K562 (cell line): ENCODE measurements at regions not wholly inside any gene's neighbourhood (a gene's known extent, or its start where the extent isn't known, plus 50 kb on each side); places are given as distances from the start of the nearest gene placed in this dataset.

Source experiments
- ATAC-seq: fragments of 200-7000 bp; cut with Tn5 transposase; 3 replicates; pipeline ENCODE4 v1.9.1; 2020; ENCODE audit warnings: moderate library complexity
- BruUV-seq: library from RNA; stranded (reverse); fragments of 400-500 nt; replicated peaks from 2 replicates; lab custom pipeline; 2021; lab: Mats Ljungman, UMichigan
- CTCF ChIA-PET: fragments of 300-600 bp; formaldehyde crosslinking; extraction: SDS; loops from one replicate; lab custom pipeline; 2021; ENCODE audit warnings: low intra/inter-chr PET ratio; lab: Yijun Ruan, JAX
- POLR2A ChIA-PET: fragments of 300-600, 350-650 bp; sonication (Branson Sonifier 250); formaldehyde crosslinking; extraction: SDS; loops from one replicate; lab custom pipeline; 2021; ENCODE audit warnings: antibody characterized with exemption, inconsistent platforms; lab: Yijun Ruan, JAX
- DNase-seq, 4 experiments: peaks; one replicate each; pipeline versions ENCODE4 v3.0.0 to v3.0.0-alpha.2; 2011 to 2018; ENCODE audit warnings: low spot score in 3 of 4, mixed read lengths in 3 of 4; ENCODE audit errors: extremely low read depth in 1 of 4
- FAIRE-seq: peaks from 2 replicates; lab custom pipeline; 2011; peaks lifted over from hg19 to GRCh38; lab: Jason Lieb, UNC
- H2AFZ ChIP-seq: 2 replicates; pipeline ENCODE4 v1.6.0; 2011; ENCODE audit warnings: low read depth, low read length, control low read depth, inconsistent platforms
- H3K27ac ChIP-seq: fragments of 200-600 bp; 3 replicates; pipeline ENCODE4 v1.8.0; 2011; ENCODE audit warnings: low read depth, mild to moderate bottlenecking, control low read depth, inconsistent platforms, low read length, moderate library complexity, mixed read lengths; ENCODE audit errors: extremely low read depth
- H3K27me3 ChIP-seq, 2 experiments: fragments of 300-600 bp in 1 of 2; 2 replicates in 1 of 2; 3 replicates in 1 of 2; pipeline versions ENCODE4 v1.6.0 to v1.8.0; 2011; ENCODE audit warnings: inconsistent platforms in 2 of 2, low read length in 2 of 2, mild to moderate bottlenecking in 1 of 2, mixed read lengths in 1 of 2, moderate library complexity in 1 of 2; ENCODE audit not compliant: control insufficient read depth in 2 of 2, insufficient read depth in 2 of 2
- H3K36me3 ChIP-seq: fragments of 300-600 bp; 3 replicates; pipeline ENCODE4 v1.8.0; 2011; ENCODE audit warnings: mild to moderate bottlenecking, low read length, inconsistent platforms; ENCODE audit not compliant: control insufficient read depth, insufficient read depth
- H3K4me1 ChIP-seq, 2 experiments: fragments of 200-600 bp in 1 of 2; replicated peaks in 1 of 2; 2 replicates in 1 of 2; 3 replicates in 1 of 2; pipeline versions ENCODE4 v1.5.1 to v1.8.0; 2011; ENCODE audit warnings: inconsistent platforms in 2 of 2, low read length in 2 of 2, mild to moderate bottlenecking in 1 of 2, mixed read lengths in 1 of 2, moderate library complexity in 1 of 2; ENCODE audit not compliant: control insufficient read depth in 2 of 2, insufficient read depth in 2 of 2
- H3K4me2 ChIP-seq: 2 replicates; pipeline ENCODE4 v1.6.1; 2011; ENCODE audit warnings: low read length, control low read depth, inconsistent platforms, mixed read lengths; ENCODE audit not compliant: insufficient read depth
- H3K4me3 ChIP-seq: fragments of 200-600 bp; sonication (generic), shearing (Covaris generic); 2 replicates; pipeline ENCODE4 v1.5.1; 2016; ENCODE audit warnings: control low read depth, inconsistent platforms
- H3K79me2 ChIP-seq: fragments of 200-600 bp; 3 replicates; pipeline ENCODE4 v1.8.0; 2011; ENCODE audit warnings: low read length, inconsistent platforms; ENCODE audit not compliant: control insufficient read depth, insufficient read depth
- H3K9ac ChIP-seq, 2 experiments: 2 replicates each; pipeline versions ENCODE4 v1.6.0 to v1.6.1; 2011; ENCODE audit warnings: low read depth in 2 of 2, low read length in 2 of 2, control low read depth in 1 of 2, inconsistent platforms in 1 of 2, mild to moderate bottlenecking in 1 of 2, mixed read lengths in 1 of 2; ENCODE audit not compliant: insufficient read depth in 1 of 2
- H3K9me1 ChIP-seq: one replicate; pipeline ENCODE4 v1.6.0; 2011; ENCODE audit warnings: inconsistent platforms, mild to moderate bottlenecking, low read length, moderate library complexity; ENCODE audit not compliant: control insufficient read depth, insufficient read depth
- H3K9me3 ChIP-seq: replicated peaks from 2 replicates; pipeline ENCODE4 v1.5.1; 2011; ENCODE audit warnings: low read depth, low read length, inconsistent platforms; ENCODE audit not compliant: control insufficient read depth, insufficient read depth
- H4K20me1 ChIP-seq: replicated peaks from 2 replicates; pipeline ENCODE4 v1.6.1; 2011; ENCODE audit warnings: low read length, inconsistent platforms, mixed read lengths; ENCODE audit not compliant: control insufficient read depth, insufficient read depth
- ARNT ChIP-seq, 2 experiments: fragments of 450-650 bp; IDR thresholded peaks; 2 replicates each; pipeline ENCODE4 v1.6.1; 2016; ENCODE audit warnings: mild to moderate bottlenecking in 1 of 2
- ATF3 ChIP-seq, 2 experiments: fragments of 450-650 bp in 1 of 2; sonication (generic) in 1 of 2; formaldehyde crosslinking in 1 of 2; IDR thresholded peaks in 1 of 2; conservative IDR thresholded peaks in 1 of 2; 2 replicates each; pipeline versions ENCODE4 v1.6.1 to v1.8.1; 2016 to 2023; ENCODE audit warnings: mild to moderate bottlenecking in 2 of 2, moderate library complexity in 2 of 2, inconsistent platforms in 1 of 2, missing genetic modification reagents in 1 of 2
- DIDO1 ChIP-seq: fragments of 450-650 bp; IDR thresholded peaks from 2 replicates; pipeline ENCODE4 v1.6.1; 2016; ENCODE audit warnings: low read depth, missing biosample characterization, missing genetic modification characterization
- ELK1 ChIP-seq: sonication (generic); formaldehyde crosslinking; IDR thresholded peaks from 2 replicates; pipeline ENCODE4 v1.8.1; 2022; ENCODE audit warnings: missing genetic modification reagents
- GATA2 ChIP-seq: sonication (generic); formaldehyde crosslinking; IDR thresholded peaks from 2 replicates; pipeline ENCODE4 v1.4.0; 2020; ENCODE audit warnings: mild to moderate bottlenecking, missing genetic modification reagents
- GTF2B ChIP-seq: IDR thresholded peaks from 2 replicates; pipeline ENCODE4 v1.6.1; 2011; ENCODE audit not compliant: insufficient read length; ENCODE audit errors: extremely low read depth
- HBP1 ChIP-seq: fragments of 450-650 bp; formaldehyde crosslinking; IDR thresholded peaks from 2 replicates; pipeline ENCODE4 v1.4.0; 2022; ENCODE audit warnings: missing genetic modification characterization
- RUNX1 ChIP-seq: sonication (generic); IDR thresholded peaks from 2 replicates; pipeline ENCODE4 v1.6.1; 2016; ENCODE audit warnings: antibody characterized with exemption, low read depth
- SNIP1 ChIP-seq: fragments of 450-650 bp; IDR thresholded peaks from 2 replicates; pipeline ENCODE4 v1.7.1; 2017; ENCODE audit warnings: low read depth, mild to moderate bottlenecking
- XRCC3 ChIP-seq: fragments of 450-650 bp; IDR thresholded peaks from 2 replicates; pipeline ENCODE4 v1.6.1; 2017; ENCODE audit warnings: mild to moderate bottlenecking, moderate library complexity
- ZNF445 ChIP-seq: fragments of 250-450 bp; sonication (Bioruptor Pico); IDR thresholded peaks from 2 replicates; pipeline ENCODE4 v1.4.0; 2020; ENCODE audit warnings: low read depth, mild to moderate bottlenecking, moderate library complexity
- ZNF589 ChIP-seq: fragments of 200-800 bp; sonication (Bioruptor generic); IDR thresholded peaks from 2 replicates; pipeline ENCODE4 v1.6.1; 2016; ENCODE audit warnings: low read depth, missing genetic modification characterization, missing compliant biosample characterization
- WGBS: fragments of 100-300 bp; shearing (Covaris generic); methylation state at CpG from one replicate; pipeline ENCODE4 v1.1.6; 2016; ENCODE audit warnings: low coverage, mixed read lengths; ENCODE audit not compliant: insufficient coverage; ENCODE audit errors: missing lambda C conversion rate; 5-methylcytosine and 5-hydroxymethylcytosine counted together
- in situ Hi-C: fragments of 300-500 bp; cut with MboI; formaldehyde crosslinking; loops from 4 replicates; pipeline ENCODE4 v1.15.0; 2018; ENCODE audit warnings: inconsistent platforms, mixed read lengths
- intact Hi-C: fragments of 100-400 bp; cut with micrococcal nuclease; formaldehyde crosslinking; loops from 2 replicates; pipeline ENCODE4 v1.14.2; 2022

- TF ChIP-seq ATF3 (IDR thresholded peaks at IDR 0.05) (no peak), ATF3 (CRISPR knock-in tag; conservative IDR thresholded peaks at IDR 0.05) (no peak)
These were observed 222.2 kb upstream of the TMEM260 start (continued) for GRCh38 chr14:56357428-56357827.

- intact Hi-C loops (no loop called here), in situ Hi-C loops (no loop called here)
- no peaks in the 10 kb centered on the region for H3K27me3 ChIP-seq
- H3K4me2 ChIP-seq, result no peak overlapping the region
- H4K20me1 ChIP-seq, result no peaks in the 10 kb centered on the region
- DNase-seq, result no peak
- ATAC-seq, result no peak
- no peak overlapping the region for H3K27ac ChIP-seq
- H3K4me3 ChIP-seq, result no peak overlapping the region
- no peaks in the 10 kb centered on the region for H3K79me2 ChIP-seq
- no TSS peak for BruUV-seq
- WGBS, result 0% methylated on average over 2 of the region's 2 CpGs
- POLR2A ChIA-PET, result no interaction called here
- no peaks in the 10 kb centered on the region for H3K9me1 ChIP-seq
- FAIRE-seq, result no peak
- no peak overlapping the region for H2AFZ ChIP-seq
- no peaks in the 10 kb centered on the region for H3K4me1 ChIP-seq
- no peak for TF ChIP-seq ZNF445 (CRISPR knock-in tag)
- TF ChIP-seq DIDO1 (tag), result no peak
- no peak for TF ChIP-seq RUNX1
- TF ChIP-seq ARNT (IDR thresholded peaks at IDR 0.05), result no peak
- TF ChIP-seq ELK1 (CRISPR knock-in tag), result no peak
- TF ChIP-seq HBP1, result no peak
- no peak for TF ChIP-seq SNIP1
- no peak for TF ChIP-seq XRCC3
- TF ChIP-seq GTF2B, result no peak
- TF ChIP-seq ZNF589 (CRISPR knock-in tag), result no peak
- no peak for TF ChIP-seq GATA2 (CRISPR knock-in tag)
- H3K9ac ChIP-seq, result no peak overlapping the region
- no peaks in the 10 kb centered on the region for H3K9me3 ChIP-seq
- CTCF ChIA-PET, result no interaction called here
- no peaks in the 10 kb centered on the region for H3K36me3 ChIP-seq
These were observed 221.3 kb upstream of the TMEM260 start for GRCh38 chr14:56358275-56358674.
